GM19035 (cell line): ENCODE measurements at regions not wholly inside any gene's neighbourhood (a gene's known extent, or its start where the extent isn't known, plus 50 kb on each side); places are given as distances from the start of the nearest gene placed in this dataset.

Experiments used
- ATAC-seq: cut with Tn5 transposase; IDR thresholded peaks from one replicate; pipeline ENCODE4 v1.9.1; 2021; ENCODE audit not compliant: unreplicated experiment

GRCh38 chr9:129507805-129508204, 113.1 kb downstream of the C9orf50 start:
- no peak for ATAC-seq

DNA sequence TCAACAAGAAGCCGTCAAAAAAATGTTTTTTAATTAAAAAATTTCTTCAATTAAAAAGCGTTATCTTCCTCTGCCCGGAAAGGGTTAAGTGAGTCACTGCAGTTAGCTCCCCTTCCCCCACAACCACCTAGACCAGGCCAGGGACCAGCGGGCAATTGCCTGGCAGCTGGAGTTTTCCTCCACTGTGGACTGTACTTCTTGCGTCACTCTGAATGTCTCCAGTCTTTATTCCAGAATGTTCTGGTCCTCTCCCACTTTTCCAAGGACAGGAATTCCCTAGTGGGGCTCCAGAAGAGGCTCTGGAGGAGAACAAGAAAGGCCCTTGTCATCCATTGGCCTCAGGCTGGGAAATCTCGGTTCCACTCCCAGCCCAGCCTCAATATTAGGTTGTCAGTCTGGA, 114.0 kb downstream of the C9orf50 start:
- no peak for ATAC-seq

DNA sequence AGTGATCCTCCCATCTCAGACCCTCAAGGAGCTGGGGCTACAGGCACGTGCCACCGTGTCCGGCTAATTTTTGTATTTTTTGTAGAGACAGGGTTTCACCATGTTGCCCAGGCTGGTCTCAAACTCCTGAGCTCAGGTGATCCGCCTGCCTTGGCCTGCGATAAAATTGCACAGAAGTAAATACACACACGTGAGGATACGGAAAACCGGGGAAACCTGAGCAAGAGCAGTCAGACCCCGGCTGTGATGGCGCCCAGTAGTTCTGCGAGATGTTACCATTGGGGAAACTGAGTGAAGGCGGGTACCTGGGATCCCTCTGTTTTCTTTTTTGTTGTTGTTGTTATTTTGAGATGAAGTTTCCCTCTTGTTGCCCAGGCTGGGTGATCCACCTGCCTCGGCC, 114.9 kb downstream of the C9orf50 start:
- no peak for ATAC-seq

DNA sequence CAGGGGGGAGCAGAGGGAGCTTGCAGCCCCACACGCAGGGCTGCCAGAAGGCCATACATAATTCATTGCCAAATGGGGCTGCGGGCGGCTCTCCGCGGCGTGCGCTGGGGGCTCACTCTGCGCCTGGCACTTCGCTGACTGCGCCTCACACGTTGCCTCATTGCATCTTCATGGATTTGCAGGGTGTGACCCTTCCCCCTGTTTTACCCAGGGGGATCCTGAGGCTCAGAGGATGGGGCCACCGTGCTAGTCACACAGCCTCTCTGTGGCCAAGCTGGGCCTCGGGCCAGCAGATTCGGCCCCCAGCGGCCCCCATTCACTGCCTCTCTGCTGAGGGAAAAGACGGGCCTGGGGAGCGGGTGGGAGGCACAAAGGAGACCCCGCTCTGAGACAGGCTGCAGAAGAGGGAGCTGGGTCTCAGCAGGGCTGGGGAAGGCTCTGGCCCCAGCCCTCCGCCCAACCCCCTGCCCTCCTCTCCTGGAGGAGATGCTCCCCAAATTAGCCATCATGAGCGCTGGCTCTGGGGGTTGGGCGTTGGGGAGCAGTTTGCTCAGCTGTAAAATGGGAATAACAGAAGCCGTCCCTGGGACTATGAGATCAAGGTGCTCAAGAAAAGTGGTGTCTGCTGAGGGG, 115.5 kb downstream of the C9orf50 start:
- no peak for ATAC-seq

DNA sequence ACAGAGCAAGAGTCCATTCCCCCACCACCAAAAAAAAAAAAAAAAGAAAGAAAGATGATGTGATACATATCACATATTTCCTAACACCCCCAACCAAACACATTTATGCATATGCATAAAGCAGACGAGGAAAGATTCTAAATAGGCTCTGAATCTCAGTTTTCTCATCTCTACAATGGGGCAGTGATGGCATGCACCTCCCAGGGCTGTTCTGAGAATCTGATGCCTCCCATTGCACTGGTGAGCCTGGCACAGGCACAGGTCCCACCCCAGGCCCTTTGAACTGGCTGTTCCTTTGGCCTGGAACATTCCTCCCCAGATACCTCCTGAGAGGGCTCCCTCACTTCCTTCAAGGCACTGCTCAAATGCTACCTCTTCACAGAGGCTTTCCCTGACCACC, 116.5 kb downstream of the C9orf50 start:
- no peak for ATAC-seq

GRCh38 chr9:129501771-129502319, 119.1 kb downstream of the C9orf50 start:
- ATAC-seq, result no peak

DNA sequence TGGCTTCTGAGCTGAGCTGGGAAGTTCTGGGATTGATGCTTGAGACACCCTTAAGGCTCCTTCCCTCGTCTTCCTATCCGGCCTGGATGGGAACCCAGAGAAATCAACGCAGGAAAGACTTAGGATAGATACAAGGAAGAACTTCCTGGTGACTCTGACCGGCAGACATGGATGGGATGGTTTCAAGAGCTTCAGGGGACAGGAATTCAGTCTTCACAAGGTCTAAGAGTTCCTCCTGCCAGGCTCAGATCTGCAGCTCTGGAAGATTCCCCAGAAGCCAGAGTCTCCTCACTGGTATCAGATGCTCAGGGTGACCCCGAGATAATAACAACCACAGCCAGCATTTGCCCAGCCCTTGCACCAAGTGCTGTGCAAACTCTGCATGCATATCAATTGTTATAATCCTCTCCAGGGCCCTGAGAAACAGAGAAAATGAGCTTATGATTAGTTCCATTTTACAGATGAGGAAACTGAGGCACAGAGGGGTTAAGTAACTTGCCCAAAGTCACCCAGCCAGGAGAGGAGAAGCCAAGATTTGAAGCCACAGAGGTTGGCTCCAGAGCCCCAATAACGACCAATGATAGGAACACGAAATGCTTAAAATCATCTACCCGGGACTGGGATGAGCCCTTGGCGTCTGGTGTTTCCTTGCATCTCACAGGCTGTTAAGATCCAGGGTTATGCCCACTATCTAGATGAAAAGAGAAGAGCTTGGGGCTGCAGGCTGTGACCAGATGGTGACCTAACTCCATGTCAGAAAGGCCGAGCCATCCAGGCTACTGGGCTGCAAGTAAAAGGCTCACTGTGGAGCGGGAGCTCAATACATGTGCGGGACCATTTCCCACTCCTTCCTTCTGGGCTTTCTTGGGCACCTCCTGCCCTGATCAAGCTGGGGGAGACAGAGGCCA, 119.8 kb downstream of the C9orf50 start:
- no peak for ATAC-seq

GRCh38 chr9:129500161-129500862, 120.6 kb downstream of the C9orf50 start:
- ATAC-seq, result no peak

- ATAC-seq, result no peak
Observed at GRCh38 chr9:129498451-129499384, 122.2 kb downstream of the C9orf50 start.

DNA sequence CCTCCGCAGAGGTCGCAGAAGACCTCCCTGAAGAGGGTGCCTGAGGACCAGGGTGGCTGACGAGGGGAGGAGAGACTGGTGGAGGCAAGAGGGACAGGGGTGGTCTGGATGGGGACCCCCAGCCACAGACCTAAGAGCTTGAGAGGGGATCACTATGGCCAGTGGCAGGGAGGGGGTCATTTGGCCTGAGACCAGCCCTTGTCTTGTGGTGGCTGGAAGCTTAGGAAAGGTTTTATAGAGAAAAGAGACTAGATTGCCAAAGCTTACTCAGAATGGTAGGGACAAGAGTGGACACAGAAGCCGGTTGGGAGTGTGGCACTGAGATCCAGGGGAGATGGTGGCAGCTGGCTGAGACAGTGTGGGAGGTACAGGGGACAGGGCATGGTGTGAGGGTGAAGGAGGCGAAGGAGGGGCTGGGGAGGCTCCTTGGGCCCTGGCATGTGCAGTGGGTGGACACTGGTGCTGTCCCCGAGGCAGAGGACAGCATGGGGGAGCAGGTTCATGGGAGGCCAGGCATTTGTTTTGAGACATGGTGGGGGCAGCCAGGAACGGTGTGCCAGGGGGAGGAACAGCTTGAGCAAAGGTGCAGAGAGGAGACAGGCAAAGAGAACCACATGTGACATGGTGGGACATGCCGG, 123.0 kb downstream of the C9orf50 start:
- ATAC-seq, result no peak

GRCh38 chr9:129497005-129497812, 123.7 kb downstream of the C9orf50 start:
- ATAC-seq, result no peak

GRCh38 chr9:129496473-129497004, 124.4 kb downstream of the C9orf50 start:
- ATAC-seq, result no peak

- ATAC-seq, result no peak
Observed at GRCh38 chr9:129495620-129496472, 125.1 kb downstream of the C9orf50 start.

- no peak for ATAC-seq
Observed at GRCh38 chr9:129494113-129494789, 126.7 kb downstream of the C9orf50 start.

GRCh38 chr9:129493706-129494047, 127.2 kb downstream of the C9orf50 start:
- ATAC-seq, result no peak

DNA sequence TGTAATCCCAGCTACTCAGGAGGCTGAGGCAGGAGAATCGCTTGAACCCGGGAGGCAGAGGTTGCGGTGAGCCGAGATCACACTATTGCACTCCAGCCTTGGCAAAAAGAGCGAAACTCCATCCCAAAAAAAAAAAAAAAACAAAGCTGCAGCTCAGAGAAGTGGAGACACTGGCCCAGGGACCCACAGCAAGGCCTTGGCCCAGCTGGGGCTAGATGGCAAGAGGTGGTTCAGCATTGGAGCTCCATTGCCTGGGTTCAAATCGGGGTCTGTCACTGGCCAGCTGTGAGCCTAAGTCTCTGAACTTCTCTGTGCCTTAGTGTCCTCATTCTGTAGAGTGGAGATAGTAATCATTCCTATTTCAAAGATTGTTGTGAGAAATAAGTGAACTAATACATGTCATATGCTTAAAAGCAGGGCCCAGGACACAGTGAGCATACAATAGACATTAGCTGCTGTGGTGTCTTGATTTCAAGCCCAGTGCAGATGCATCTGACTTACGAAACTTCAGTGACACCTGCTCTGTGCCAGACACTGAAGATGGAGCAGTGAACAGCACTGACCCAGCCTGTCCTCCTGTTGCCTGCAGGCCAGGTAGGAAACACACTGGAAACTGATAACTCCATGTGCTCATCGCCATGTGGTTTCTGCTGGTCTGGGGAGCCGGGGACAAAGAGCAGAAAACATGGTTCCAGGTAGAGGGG, 127.7 kb downstream of the C9orf50 start:
- ATAC-seq, result no peak

GRCh38 chr9:129491487-129491855, 129.4 kb downstream of the C9orf50 start:
- no peak for ATAC-seq
